Stomach (tissue), 4 donors: ENCODE measurements at regions not wholly inside any gene's neighbourhood (a gene's known extent, or its start where the extent isn't known, plus 50 kb on each side); places are given as distances from the start of the nearest gene placed in this dataset.

ENCODE experiments used
- EP300 ChIP-seq: sonication (generic); formaldehyde crosslinking; IDR thresholded peaks from one replicate; pipeline ENCODE4 v1.6.1; 2017; ENCODE audit warnings: antibody characterized with exemption
- POLR2A ChIP-seq, 4 donors: fragments of 450-650 bp; IDR thresholded peaks; one replicate each; pipeline ENCODE4 v1.6.1; 2016; ENCODE audit warnings: antibody characterized with exemption in 4 of 4, control low read depth in 2 of 4, mild to moderate bottlenecking in 1 of 4, moderate library complexity in 1 of 4
- POLR2AphosphoS5 ChIP-seq, 3 donors: sonication (generic); formaldehyde crosslinking; IDR thresholded peaks; one replicate each; pipeline ENCODE4 v1.6.1; 2016; ENCODE audit warnings: antibody characterized with exemption in 3 of 3
- TF ChIP-seq, protein P1 (sequence below), 7 experiments: fragments of 450-650 bp in 4 of 7; fragments of 200-600 bp in 3 of 7; sonication (generic) in 3 of 7; IDR thresholded peaks; one replicate each; pipeline ENCODE4 v1.5.1; 2016 to 2019; ENCODE audit warnings: antibody characterized with exemption in 7 of 7, control low read depth in 2 of 7, mild to moderate bottlenecking in 1 of 7

DNA sequence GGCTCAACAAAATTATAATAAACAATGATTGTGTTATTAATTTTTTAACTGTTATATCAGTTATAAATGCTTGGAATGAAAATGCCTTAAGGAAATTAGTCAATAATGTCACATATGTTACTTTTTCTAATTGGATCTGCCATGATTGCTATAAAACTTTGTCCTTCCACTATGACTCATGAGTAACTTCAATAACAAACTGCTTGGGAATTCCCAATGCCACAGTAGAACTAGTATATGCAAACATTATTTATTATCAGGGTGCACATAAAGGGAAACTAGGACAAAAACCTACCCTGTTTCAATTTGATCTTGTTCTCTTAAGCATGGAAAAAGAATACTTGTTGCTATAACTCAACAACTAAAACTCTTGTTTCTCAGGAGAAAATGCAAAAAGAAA is 59.1 kb upstream of the PDC start:
- TF ChIP-seq, protein P1, sequence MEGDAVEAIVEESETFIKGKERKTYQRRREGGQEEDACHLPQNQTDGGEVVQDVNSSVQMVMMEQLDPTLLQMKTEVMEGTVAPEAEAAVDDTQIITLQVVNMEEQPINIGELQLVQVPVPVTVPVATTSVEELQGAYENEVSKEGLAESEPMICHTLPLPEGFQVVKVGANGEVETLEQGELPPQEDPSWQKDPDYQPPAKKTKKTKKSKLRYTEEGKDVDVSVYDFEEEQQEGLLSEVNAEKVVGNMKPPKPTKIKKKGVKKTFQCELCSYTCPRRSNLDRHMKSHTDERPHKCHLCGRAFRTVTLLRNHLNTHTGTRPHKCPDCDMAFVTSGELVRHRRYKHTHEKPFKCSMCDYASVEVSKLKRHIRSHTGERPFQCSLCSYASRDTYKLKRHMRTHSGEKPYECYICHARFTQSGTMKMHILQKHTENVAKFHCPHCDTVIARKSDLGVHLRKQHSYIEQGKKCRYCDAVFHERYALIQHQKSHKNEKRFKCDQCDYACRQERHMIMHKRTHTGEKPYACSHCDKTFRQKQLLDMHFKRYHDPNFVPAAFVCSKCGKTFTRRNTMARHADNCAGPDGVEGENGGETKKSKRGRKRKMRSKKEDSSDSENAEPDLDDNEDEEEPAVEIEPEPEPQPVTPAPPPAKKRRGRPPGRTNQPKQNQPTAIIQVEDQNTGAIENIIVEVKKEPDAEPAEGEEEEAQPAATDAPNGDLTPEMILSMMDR (IDR thresholded peaks at IDR 0.05) = no peak
- no peak for TF ChIP-seq POLR2AphosphoS5 (IDR thresholded peaks at IDR 0.05)
- TF ChIP-seq POLR2A (IDR thresholded peaks at IDR 0.05) = no peak
- TF ChIP-seq EP300 = no peak
